ENCODE measurements at regions not wholly inside any gene's neighbourhood (a gene's known extent, or its start where the extent isn't known, plus 50 kb on each side); places are given as distances from the start of the nearest gene placed in this dataset.

GRCh38 chr6:4656106-4656505 lies 120.1 kb upstream of the CDYL start:
- no peaks in the 10 kb centered on the region for H3K27me3 Mint-ChIP-seq (ENCODE audit: unreplicated experiment)
- no peaks in the 10 kb centered on the region for H3K9me3 Mint-ChIP-seq (ENCODE audit: unreplicated experiment)
- no peaks in the 10 kb centered on the region for H3K36me3 Mint-ChIP-seq (ENCODE audit: low read depth, unreplicated experiment)
- H3K4me1 Mint-ChIP-seq (ENCODE audit: unreplicated experiment) = peaks cover 27% of the 10 kb centered on the region
- no peak for DNase-seq (ENCODE audit: low spot score)
- H3K27ac Mint-ChIP-seq (ENCODE audit: unreplicated experiment) = no peak overlapping the region
- H3K4me3 Mint-ChIP-seq (ENCODE audit: unreplicated experiment) = no peak overlapping the region
- TF ChIP-seq CTCF (IDR thresholded peaks at IDR 0.05; ENCODE audit: unreplicated experiment) = no peak

- Mint-ChIP-seq H3K27me3 (ENCODE audit: unreplicated experiment) (no peaks in the 10 kb centered on the region), H3K36me3 (ENCODE audit: low read depth, unreplicated experiment) (no peaks in the 10 kb centered on the region), H3K4me1 (ENCODE audit: unreplicated experiment) (peaks cover 27% of the 10 kb centered on the region), H3K4me3 (ENCODE audit: unreplicated experiment) (no peak overlapping the region), H3K27ac (ENCODE audit: unreplicated experiment) (no peak overlapping the region), H3K9me3 (ENCODE audit: unreplicated experiment) (no peaks in the 10 kb centered on the region)
- DNase-seq (ENCODE audit: low spot score) = no peak
- TF ChIP-seq CTCF (IDR thresholded peaks at IDR 0.05; ENCODE audit: unreplicated experiment) = no peak
Measured at GRCh38 chr6:4655196-4656025, 120.8 kb upstream of the CDYL start.

- Mint-ChIP-seq H3K4me1 (ENCODE audit: unreplicated experiment) (peaks cover 17% of the 10 kb centered on the region), H3K4me3 (ENCODE audit: unreplicated experiment) (no peak overlapping the region), H3K36me3 (ENCODE audit: low read depth, unreplicated experiment) (no peaks in the 10 kb centered on the region), H3K27me3 (ENCODE audit: unreplicated experiment) (no peaks in the 10 kb centered on the region), H3K27ac (ENCODE audit: unreplicated experiment) (no peak overlapping the region), H3K9me3 (ENCODE audit: unreplicated experiment) (no peaks in the 10 kb centered on the region)
- TF ChIP-seq CTCF (IDR thresholded peaks at IDR 0.05; ENCODE audit: unreplicated experiment) = no peak
- DNase-seq (ENCODE audit: low spot score) = no peak
Measured at GRCh38 chr6:4653141-4653540, 123.1 kb upstream of the CDYL start.

GRCh38 chr6:4651831-4652467 lies 124.3 kb upstream of the CDYL start:
- no peak for DNase-seq (ENCODE audit: low spot score)
- Mint-ChIP-seq H3K9me3 (ENCODE audit: unreplicated experiment) (no peaks in the 10 kb centered on the region), H3K27ac (ENCODE audit: unreplicated experiment) (no peak overlapping the region), H3K4me3 (ENCODE audit: unreplicated experiment) (no peak overlapping the region), H3K36me3 (ENCODE audit: low read depth, unreplicated experiment) (no peaks in the 10 kb centered on the region), H3K4me1 (ENCODE audit: unreplicated experiment) (peaks cover 23% of the 10 kb centered on the region), H3K27me3 (ENCODE audit: unreplicated experiment) (peaks cover 2% of the 10 kb centered on the region)
- no peak for TF ChIP-seq CTCF (IDR thresholded peaks at IDR 0.05; ENCODE audit: unreplicated experiment)

- Mint-ChIP-seq H3K9me3 (ENCODE audit: unreplicated experiment) (no peaks in the 10 kb centered on the region), H3K36me3 (ENCODE audit: low read depth, unreplicated experiment) (no peaks in the 10 kb centered on the region), H3K4me1 (ENCODE audit: unreplicated experiment) (peaks cover 10% of the 10 kb centered on the region), H3K27me3 (ENCODE audit: unreplicated experiment) (peaks cover 2% of the 10 kb centered on the region), H3K27ac (ENCODE audit: unreplicated experiment) (no peak overlapping the region), H3K4me3 (ENCODE audit: unreplicated experiment) (no peak overlapping the region)
- TF ChIP-seq CTCF (IDR thresholded peaks at IDR 0.05; ENCODE audit: unreplicated experiment) = no peak
- no peak for DNase-seq (ENCODE audit: low spot score)
Measured at GRCh38 chr6:4649728-4650127, 126.5 kb upstream of the CDYL start.

Measured in endothelial cell (in vitro differentiated cells).